ENCODE measurements at regions not wholly inside any gene's neighbourhood (a gene's known extent, or its start where the extent isn't known, plus 50 kb on each side); places are given as distances from the start of the nearest gene placed in this dataset.

DNA sequence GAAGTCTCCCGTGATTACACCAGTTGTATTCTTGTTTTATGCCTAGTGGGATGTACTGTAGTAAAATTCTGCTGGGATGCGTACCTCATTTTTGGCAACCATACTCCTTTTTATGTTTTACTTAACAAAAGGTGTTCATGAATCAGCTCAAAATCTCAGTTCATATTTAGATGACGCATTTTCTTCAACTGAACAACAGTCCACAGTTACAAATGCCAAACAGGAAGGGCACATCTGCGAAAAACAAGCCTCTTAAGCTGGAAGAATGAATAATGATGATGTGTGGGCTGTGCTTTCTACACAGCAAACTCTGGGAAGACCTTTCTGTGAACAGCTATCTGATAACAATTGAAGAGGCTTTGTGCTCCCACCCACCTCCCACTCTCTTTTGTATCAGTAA lies 68.4 kb upstream of the NRBF2 start:
- TF ChIP-seq, protein P1, sequence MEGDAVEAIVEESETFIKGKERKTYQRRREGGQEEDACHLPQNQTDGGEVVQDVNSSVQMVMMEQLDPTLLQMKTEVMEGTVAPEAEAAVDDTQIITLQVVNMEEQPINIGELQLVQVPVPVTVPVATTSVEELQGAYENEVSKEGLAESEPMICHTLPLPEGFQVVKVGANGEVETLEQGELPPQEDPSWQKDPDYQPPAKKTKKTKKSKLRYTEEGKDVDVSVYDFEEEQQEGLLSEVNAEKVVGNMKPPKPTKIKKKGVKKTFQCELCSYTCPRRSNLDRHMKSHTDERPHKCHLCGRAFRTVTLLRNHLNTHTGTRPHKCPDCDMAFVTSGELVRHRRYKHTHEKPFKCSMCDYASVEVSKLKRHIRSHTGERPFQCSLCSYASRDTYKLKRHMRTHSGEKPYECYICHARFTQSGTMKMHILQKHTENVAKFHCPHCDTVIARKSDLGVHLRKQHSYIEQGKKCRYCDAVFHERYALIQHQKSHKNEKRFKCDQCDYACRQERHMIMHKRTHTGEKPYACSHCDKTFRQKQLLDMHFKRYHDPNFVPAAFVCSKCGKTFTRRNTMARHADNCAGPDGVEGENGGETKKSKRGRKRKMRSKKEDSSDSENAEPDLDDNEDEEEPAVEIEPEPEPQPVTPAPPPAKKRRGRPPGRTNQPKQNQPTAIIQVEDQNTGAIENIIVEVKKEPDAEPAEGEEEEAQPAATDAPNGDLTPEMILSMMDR (IDR thresholded peaks at IDR 0.05), result no peak
- DNase-seq, result no peak
- no peaks in the 10 kb centered on the region for H3K4me1 Mint-ChIP-seq (ENCODE audit: low read depth)
- no peak overlapping the region for H3K27ac Mint-ChIP-seq
- H3K4me3 Mint-ChIP-seq, result no peak overlapping the region
- peaks cover 12% of the 10 kb centered on the region for H3K27me3 Mint-ChIP-seq (ENCODE audit: insufficient read depth)
- no peaks in the 10 kb centered on the region for H3K36me3 Mint-ChIP-seq (ENCODE audit: low read depth)
- H3K9me3 Mint-ChIP-seq, result no peaks in the 10 kb centered on the region

DNA sequence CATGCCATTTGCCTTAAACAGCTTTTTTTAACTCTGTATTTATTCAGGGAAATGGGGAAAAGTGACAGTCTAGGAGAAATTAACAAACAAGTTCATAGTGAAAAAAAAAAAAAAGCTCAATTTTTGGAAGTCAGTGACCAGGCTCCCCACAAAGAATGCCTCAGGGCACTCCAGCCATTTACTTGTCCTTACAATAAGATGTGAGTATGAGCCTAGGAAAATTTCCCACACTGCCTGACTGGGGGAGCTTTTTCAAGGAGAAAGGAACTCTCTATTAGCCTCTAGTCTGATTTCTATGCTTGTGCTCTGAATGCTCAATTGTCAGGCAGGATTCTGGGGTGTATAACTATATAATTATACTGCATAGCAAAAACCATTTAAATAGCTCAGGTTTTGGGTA lies 74.9 kb upstream of the NRBF2 start:
- H3K4me3 Mint-ChIP-seq, result no peak overlapping the region
- no peaks in the 10 kb centered on the region for H3K9me3 Mint-ChIP-seq
- peaks cover 4% of the 10 kb centered on the region for H3K27me3 Mint-ChIP-seq (ENCODE audit: insufficient read depth)
- no peak for DNase-seq
- H3K4me1 Mint-ChIP-seq (ENCODE audit: low read depth), result peaks cover 7% of the 10 kb centered on the region
- TF ChIP-seq, protein P1 (IDR thresholded peaks at IDR 0.05), result no peak
- H3K27ac Mint-ChIP-seq, result no peak overlapping the region
- H3K36me3 Mint-ChIP-seq (ENCODE audit: low read depth), result no peaks in the 10 kb centered on the region

- Mint-ChIP-seq H3K36me3 (ENCODE audit: low read depth) (no peaks in the 10 kb centered on the region), H3K4me3 (no peak overlapping the region), H3K4me1 (ENCODE audit: low read depth) (peaks cover 7% of the 10 kb centered on the region)
Measured at GRCh38 chr10:63057509-63057908, 75.6 kb upstream of the NRBF2 start.

DNA sequence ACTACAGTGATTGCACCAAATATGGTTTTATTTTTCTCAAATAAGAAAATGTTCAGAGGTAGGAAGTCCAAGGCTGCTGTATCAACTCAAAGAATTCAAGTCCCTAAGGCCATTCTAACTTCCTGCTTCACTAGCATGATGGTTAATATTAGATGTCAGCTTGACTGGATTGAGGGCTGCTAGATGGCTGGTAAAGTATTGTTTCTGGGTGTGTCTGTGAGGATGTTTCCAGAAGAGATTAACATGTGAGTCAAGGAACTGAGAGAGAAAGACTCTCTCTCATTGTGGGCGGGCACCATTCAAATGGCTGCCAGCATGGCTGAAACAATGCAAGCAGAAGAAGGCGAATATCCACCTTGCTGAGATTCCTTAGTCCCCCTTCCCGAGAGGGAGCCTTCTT lies 77.4 kb upstream of the NRBF2 start:
- no peak overlapping the region for H3K4me3 Mint-ChIP-seq
- H3K4me1 Mint-ChIP-seq (ENCODE audit: low read depth), result peaks cover 7% of the 10 kb centered on the region
- TF ChIP-seq, protein P1 (IDR thresholded peaks at IDR 0.05), result no peak
- no peaks in the 10 kb centered on the region for H3K9me3 Mint-ChIP-seq
- DNase-seq, result no peak
- H3K27ac Mint-ChIP-seq, result no peak overlapping the region
- H3K27me3 Mint-ChIP-seq (ENCODE audit: insufficient read depth), result peaks cover 11% of the 10 kb centered on the region
- no peaks in the 10 kb centered on the region for H3K36me3 Mint-ChIP-seq (ENCODE audit: low read depth)

More at GRCh38 chr10:63057509-63057908, 75.6 kb upstream of the NRBF2 start:
- peaks cover 6% of the 10 kb centered on the region for H3K27me3 Mint-ChIP-seq (ENCODE audit: insufficient read depth)
- no peak for DNase-seq
- no peaks in the 10 kb centered on the region for H3K9me3 Mint-ChIP-seq
- TF ChIP-seq, protein P1 (IDR thresholded peaks at IDR 0.05), result no peak
- no peak overlapping the region for H3K27ac Mint-ChIP-seq

DNA sequence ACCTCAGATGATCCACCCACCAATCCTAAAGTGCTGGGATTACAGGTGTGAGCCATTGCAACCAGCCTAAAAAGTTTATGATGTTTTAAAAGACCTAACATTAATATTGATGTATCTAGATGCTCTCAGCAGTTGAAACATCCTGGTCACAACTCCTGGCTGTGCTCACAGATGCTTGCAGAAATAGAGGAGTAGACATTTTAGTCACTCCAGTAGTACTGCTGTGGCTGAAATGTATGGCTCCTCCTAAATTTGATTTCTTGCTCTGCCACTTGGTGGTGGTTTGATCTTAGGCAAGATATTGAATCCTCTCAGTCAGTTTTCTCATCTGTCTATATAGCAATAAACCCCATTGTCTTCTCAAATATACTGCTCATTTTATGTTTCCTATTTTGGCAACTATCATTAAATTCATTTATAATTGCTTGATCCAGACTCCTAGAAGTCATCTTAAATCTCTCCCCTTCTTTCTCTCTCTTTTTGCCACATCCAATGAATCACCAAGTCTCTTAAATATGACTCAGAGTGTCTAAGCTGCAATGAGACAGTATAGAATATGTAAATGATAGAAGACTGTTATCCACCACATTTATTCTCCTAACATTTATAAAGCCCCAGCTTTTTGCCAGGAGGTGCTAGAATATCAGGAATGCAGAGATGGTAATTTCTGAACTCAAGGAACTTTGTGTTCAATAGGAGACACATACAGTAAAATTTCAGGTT lies 78.1 kb upstream of the NRBF2 start:
- Mint-ChIP-seq H3K27me3 (ENCODE audit: insufficient read depth) (peaks cover 8% of the 10 kb centered on the region), H3K27ac (no peak overlapping the region), H3K4me1 (ENCODE audit: low read depth) (peaks cover 7% of the 10 kb centered on the region), H3K9me3 (no peaks in the 10 kb centered on the region), H3K4me3 (no peak overlapping the region), H3K36me3 (ENCODE audit: low read depth) (no peaks in the 10 kb centered on the region)
- no peak for DNase-seq
- TF ChIP-seq, protein P1 (IDR thresholded peaks at IDR 0.05), result no peak

Measured in HFFc6 (cell line).